A673 (cell line): ENCODE measurements at regions not wholly inside any gene's neighbourhood (a gene's known extent, or its start where the extent isn't known, plus 50 kb on each side); places are given as distances from the start of the nearest gene placed in this dataset.

Experiments
- BruUV-seq: library from RNA; stranded (reverse); fragments of 400-500 nt; replicated peaks from 2 replicates; lab custom pipeline; 2021; lab: Mats Ljungman, UMichigan
- CTCF ChIA-PET: fragments of 300-600 bp; sonication (Branson Sonifier 250); formaldehyde crosslinking; loops from one replicate; lab custom pipeline; 2022; ENCODE audit warnings: antibody characterized with exemption; lab: Charles Lee
- POLR2A ChIA-PET: fragments of 300-600 bp; sonication (Branson Sonifier 250); formaldehyde crosslinking; loops from one replicate; lab custom pipeline; 2022; ENCODE audit warnings: antibody characterized with exemption; ENCODE audit not compliant: low non-redundant PET; lab: Charles Lee
- DNase-seq: peaks from one replicate; pipeline ENCODE4 v3.0.0-alpha.2; 2015; ENCODE audit warnings: low spot score
- H3K27ac ChIP-seq: fragments of 200-600 bp; sonication (generic); 2 replicates; pipeline ENCODE4 v1.5.1; 2016; ENCODE audit warnings: mixed run types, low read depth, mild to moderate bottlenecking, mixed read lengths, antibody characterized with exemption, low read length; ENCODE audit not compliant: poor library complexity, severe bottlenecking
- H3K27me3 ChIP-seq: fragments of 200-600 bp; sonication (generic); replicated peaks from 2 replicates; pipeline ENCODE4 v1.6.1; 2017; ENCODE audit warnings: mixed run types, low read depth, mild to moderate bottlenecking, mixed read lengths, antibody characterized with exemption, low read length; ENCODE audit not compliant: insufficient read depth, poor library complexity
- H3K36me3 ChIP-seq: fragments of 200-600 bp; sonication (generic); 2 replicates; pipeline ENCODE4 v1.6.1; 2016; ENCODE audit warnings: mixed run types, mild to moderate bottlenecking, mixed read lengths, antibody characterized with exemption, low read length; ENCODE audit not compliant: insufficient read depth, poor library complexity, severe bottlenecking
- H3K4me1 ChIP-seq: fragments of 200-600 bp; sonication (generic); 2 replicates; pipeline ENCODE4 v1.6.1; 2017; ENCODE audit warnings: mixed run types, mild to moderate bottlenecking, mixed read lengths, antibody characterized with exemption, low read length; ENCODE audit not compliant: insufficient read depth, poor library complexity, severe bottlenecking
- H3K4me3 ChIP-seq: fragments of 200-600 bp; sonication (generic); 2 replicates; pipeline ENCODE4 v1.5.1; 2016; ENCODE audit warnings: low read depth, mixed run types, mild to moderate bottlenecking, mixed read lengths, low read length; ENCODE audit not compliant: poor library complexity, severe bottlenecking
- H3K9me3 ChIP-seq: fragments of 200-600 bp; sonication (generic); 2 replicates; pipeline ENCODE4 v1.6.1; 2016; ENCODE audit warnings: mixed run types, low read depth, mild to moderate bottlenecking, mixed read lengths, antibody characterized with exemption, low read length; ENCODE audit not compliant: poor library complexity, severe bottlenecking
- CTCF ChIP-seq: fragments of 300-800, 200-600 bp; sonication (generic); conservative IDR thresholded peaks from 2 replicates; pipeline ENCODE4 v1.5.1; 2017; ENCODE audit warnings: low read depth, mild to moderate bottlenecking, antibody characterized with exemption, low read length, moderate library complexity, mixed read lengths
- EZH2 ChIP-seq: fragments of 200-600 bp; sonication (generic); IDR thresholded peaks from 2 replicates; pipeline ENCODE4 v1.6.1; 2017; ENCODE audit warnings: borderline replicate concordance, low read depth, mild to moderate bottlenecking, mixed read lengths, antibody characterized with exemption, low read length; ENCODE audit not compliant: poor library complexity, severe bottlenecking
- intact Hi-C: fragments of 100-400 bp; cut with micrococcal nuclease; formaldehyde crosslinking; loops from one replicate; pipeline ENCODE4 v1.10.0; 2022; ENCODE audit not compliant: unreplicated experiment

- ChIA-PET CTCF (no interaction called here), POLR2A (no interaction called here)
- no TSS peak for BruUV-seq
- DNase-seq = no peak
- Histone ChIP-seq H3K4me3 (no peak overlapping the region), H3K4me1 (no peaks in the 10 kb centered on the region), H3K36me3 (no peaks in the 10 kb centered on the region), H3K27ac (no peak overlapping the region), H3K27me3 (no peaks in the 10 kb centered on the region), H3K9me3 (no peaks in the 10 kb centered on the region)
- intact Hi-C loops = no loop called here
- TF ChIP-seq EZH2 (no peak), CTCF (no peak)
Measured at GRCh38 chr20:12528591-12529041, 480.2 kb upstream of the SPTLC3 start.

GRCh38 chr20:12531626-12532025 is 477.1 kb upstream of the SPTLC3 start:
- intact Hi-C loops = no loop called here
- no peaks in the 10 kb centered on the region for H3K9me3 ChIP-seq
- H3K4me3 ChIP-seq = no peak overlapping the region
- no peaks in the 10 kb centered on the region for H3K4me1 ChIP-seq
- H3K27me3 ChIP-seq = no peaks in the 10 kb centered on the region
- ChIA-PET CTCF (no interaction called here), POLR2A (no interaction called here)
- no peak overlapping the region for H3K27ac ChIP-seq
- no peaks in the 10 kb centered on the region for H3K36me3 ChIP-seq
- BruUV-seq = no TSS peak
- TF ChIP-seq EZH2 (no peak), CTCF (no peak)
- DNase-seq = no peak

GRCh38 chr20:12535316-12535715 is 473.5 kb upstream of the SPTLC3 start:
- no TSS peak for BruUV-seq
- Histone ChIP-seq H3K4me3 (no peak overlapping the region), H3K4me1 (no peaks in the 10 kb centered on the region), H3K36me3 (no peaks in the 10 kb centered on the region), H3K27me3 (no peaks in the 10 kb centered on the region), H3K9me3 (no peaks in the 10 kb centered on the region), H3K27ac (no peak overlapping the region)
- no peak for DNase-seq
- intact Hi-C loops = no loop called here
- ChIA-PET POLR2A (no interaction called here), CTCF (no interaction called here)
- TF ChIP-seq CTCF = no peak
- TF ChIP-seq EZH2 = no peak
